GM21390 (cell line): ENCODE measurements at regions not wholly inside any gene's neighbourhood (a gene's known extent, or its start where the extent isn't known, plus 50 kb on each side); places are given as distances from the start of the nearest gene placed in this dataset.
"Not testable (repeated sequence)": the region's sequence is repeated elsewhere in the genome, so short reads cannot be mapped to it uniquely, and the experiment has no call there.

Experiments
- ATAC-seq: cut with Tn5 transposase; IDR thresholded peaks from one replicate; pipeline ENCODE4 v1.9.1; 2021; ENCODE audit not compliant: unreplicated experiment

- ATAC-seq: no peak
Measured at GRCh38 chr3:144665567-144666053, 694.0 kb downstream of the DIPK2A start.

- no peak for ATAC-seq
Measured at GRCh38 chr3:144670571-144670970, 698.9 kb downstream of the DIPK2A start.

- ATAC-seq: no peak
Measured at GRCh38 chr3:144677103-144677502, 705.5 kb downstream of the DIPK2A start.

- ATAC-seq: no peak
Measured at GRCh38 chr3:144683065-144683464, 711.4 kb downstream of the DIPK2A start.

GRCh38 chr3:144687862-144688261 lies 716.2 kb downstream of the DIPK2A start:
- no peak for ATAC-seq

GRCh38 chr3:144692488-144692887 lies 720.9 kb downstream of the DIPK2A start:
- ATAC-seq: no peak

- no peak for ATAC-seq
Measured at GRCh38 chr3:144708437-144708836, 736.8 kb downstream of the DIPK2A start.

GRCh38 chr3:144737281-144737680 lies 765.7 kb downstream of the DIPK2A start:
- ATAC-seq: no peak

- no peak for ATAC-seq
Measured at GRCh38 chr3:144743225-144743668, 771.6 kb downstream of the DIPK2A start.

- no peak for ATAC-seq
Measured at GRCh38 chr3:144744473-144744872, 772.9 kb downstream of the DIPK2A start.

- no peak for ATAC-seq
Measured at GRCh38 chr3:144746631-144747030, 775.0 kb downstream of the DIPK2A start.

GRCh38 chr3:144749536-144750253 lies 778.1 kb downstream of the DIPK2A start:
- ATAC-seq: not testable (repeated sequence)

- no peak for ATAC-seq
Measured at GRCh38 chr3:144754076-144754783, 782.6 kb downstream of the DIPK2A start.

- ATAC-seq: no peak
Measured at GRCh38 chr3:144756704-144757440, 785.2 kb downstream of the DIPK2A start.

GRCh38 chr3:144760831-144761230 lies 789.2 kb downstream of the DIPK2A start:
- no peak for ATAC-seq

- no peak for ATAC-seq
Measured at GRCh38 chr3:144762091-144762490, 790.5 kb downstream of the DIPK2A start.

- ATAC-seq: peak; percentile 86
Measured at GRCh38 chr3:144763878-144764454, 792.3 kb downstream of the DIPK2A start.

- no peak for ATAC-seq
Measured at GRCh38 chr3:144770281-144770680, 798.7 kb downstream of the DIPK2A start.

- no peak for ATAC-seq
Measured at GRCh38 chr3:144770915-144771351, 799.3 kb downstream of the DIPK2A start.

GRCh38 chr3:144771381-144771870 lies 799.8 kb downstream of the DIPK2A start:
- no peak for ATAC-seq

GRCh38 chr3:144772372-144772771 lies 800.7 kb downstream of the DIPK2A start:
- ATAC-seq: no peak
